Fibroblast of skin of back (primary cell): ENCODE measurements at regions not wholly inside any gene's neighbourhood (a gene's known extent, or its start where the extent isn't known, plus 50 kb on each side); places are given as distances from the start of the nearest gene placed in this dataset.
"Not testable (repeated sequence)": the region's sequence is repeated elsewhere in the genome, so short reads cannot be mapped to it uniquely, and the experiment has no call there.

Experiments used
- DNase-seq: peaks from one replicate; pipeline ENCODE4 v3.0.0-alpha.2; 2013

DNA sequence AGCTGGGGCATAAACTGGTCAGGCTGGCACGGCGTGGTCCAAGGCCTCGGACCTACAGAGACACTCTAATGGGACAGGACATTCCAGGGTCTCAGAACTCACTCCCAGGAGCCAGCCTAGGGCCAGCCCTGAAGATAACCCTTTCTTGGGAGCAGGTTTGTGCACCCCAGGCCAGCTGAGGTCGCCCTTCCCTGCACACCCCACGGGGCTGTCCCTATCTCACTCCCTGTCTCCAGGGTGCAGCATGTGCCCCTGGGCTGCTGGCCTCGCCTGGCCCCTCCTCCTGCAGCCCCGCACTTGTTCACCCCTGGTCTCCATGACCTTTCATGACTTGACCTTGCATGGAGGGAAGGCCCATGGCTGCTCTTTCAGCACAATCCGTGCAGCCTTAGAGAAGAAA lies 1321.8 kb downstream of the BRD1 start:
- DNase-seq, result no peak

DNA sequence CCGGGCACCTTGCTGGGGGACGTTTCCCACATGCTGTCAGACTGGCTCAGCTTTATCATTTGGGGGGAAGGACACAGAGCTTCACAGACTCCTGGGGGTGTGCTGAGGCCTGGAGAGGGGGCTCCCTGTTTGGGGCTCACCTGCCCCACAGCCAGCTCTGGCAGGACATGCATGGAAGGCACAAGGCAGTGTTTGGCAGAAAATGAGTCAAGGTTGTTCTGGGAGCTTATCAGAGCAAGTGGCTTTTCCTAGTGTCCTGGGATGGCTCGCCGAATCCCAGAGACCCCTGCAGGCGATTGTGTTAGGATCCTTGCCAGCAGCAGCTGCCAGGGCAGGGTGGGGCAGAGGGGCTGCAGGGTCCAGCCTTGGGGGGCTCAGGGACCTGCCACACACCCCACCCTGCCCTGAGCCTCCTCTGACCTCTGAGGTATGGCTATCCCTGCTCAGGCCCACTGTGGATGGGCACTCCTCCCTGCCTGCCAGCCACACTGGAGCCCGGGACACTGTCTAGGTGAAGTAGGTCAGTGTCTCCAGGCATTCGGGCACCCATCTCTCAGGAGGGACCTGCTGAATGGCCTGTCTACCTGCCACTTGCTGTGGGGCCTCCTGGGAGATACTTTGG lies 1323.0 kb downstream of the BRD1 start:
- DNase-seq, result no peak

DNA sequence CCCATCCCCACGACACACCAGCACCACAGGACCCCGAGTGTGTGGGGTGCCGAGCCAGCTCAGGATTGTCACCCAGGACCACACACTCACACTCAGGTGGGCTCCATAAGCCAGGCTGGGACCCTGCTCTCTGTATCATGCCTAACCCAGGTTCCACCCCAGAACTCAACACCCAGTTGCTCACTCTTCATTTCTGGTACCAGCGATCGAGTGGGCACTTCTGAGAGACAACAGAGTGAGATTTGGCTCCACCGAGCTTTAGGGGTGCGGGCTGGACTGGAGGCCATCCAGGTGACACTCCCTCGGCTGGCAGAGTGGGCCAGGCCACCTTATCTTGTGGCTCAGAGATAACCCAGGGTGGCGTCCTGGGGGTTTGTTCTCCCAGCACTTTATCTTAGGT lies 1323.8 kb downstream of the BRD1 start:
- no peak for DNase-seq

DNA sequence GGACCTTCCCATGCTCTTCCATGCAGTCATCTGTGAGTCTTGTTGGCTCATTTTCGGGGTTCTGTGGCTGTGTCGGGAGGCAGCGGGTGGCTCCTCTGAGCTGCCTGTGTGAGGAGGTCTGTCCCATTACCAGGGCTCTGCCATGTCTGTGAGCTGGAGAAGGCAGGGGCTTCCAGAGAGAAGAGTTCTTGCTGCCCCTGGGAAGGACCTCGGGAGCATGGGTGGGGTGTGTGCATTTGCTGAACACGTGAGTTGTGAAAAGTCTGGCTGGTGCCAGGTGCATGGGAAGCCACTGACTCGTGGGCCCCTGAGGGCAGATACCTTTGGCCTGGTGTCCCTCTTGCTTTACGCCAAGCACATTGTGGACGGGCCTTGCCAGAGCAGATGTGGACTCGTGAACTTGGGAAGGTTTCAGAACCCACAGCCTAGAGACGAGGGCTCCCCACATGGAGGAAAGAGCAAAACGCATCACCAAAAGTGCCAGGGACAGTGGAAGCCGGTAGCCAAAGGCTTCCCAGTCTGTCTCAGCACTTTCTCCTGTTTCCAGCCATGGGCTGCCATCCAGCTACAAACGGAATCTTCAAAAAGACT lies 1324.5 kb downstream of the BRD1 start:
- no peak for DNase-seq

DNA sequence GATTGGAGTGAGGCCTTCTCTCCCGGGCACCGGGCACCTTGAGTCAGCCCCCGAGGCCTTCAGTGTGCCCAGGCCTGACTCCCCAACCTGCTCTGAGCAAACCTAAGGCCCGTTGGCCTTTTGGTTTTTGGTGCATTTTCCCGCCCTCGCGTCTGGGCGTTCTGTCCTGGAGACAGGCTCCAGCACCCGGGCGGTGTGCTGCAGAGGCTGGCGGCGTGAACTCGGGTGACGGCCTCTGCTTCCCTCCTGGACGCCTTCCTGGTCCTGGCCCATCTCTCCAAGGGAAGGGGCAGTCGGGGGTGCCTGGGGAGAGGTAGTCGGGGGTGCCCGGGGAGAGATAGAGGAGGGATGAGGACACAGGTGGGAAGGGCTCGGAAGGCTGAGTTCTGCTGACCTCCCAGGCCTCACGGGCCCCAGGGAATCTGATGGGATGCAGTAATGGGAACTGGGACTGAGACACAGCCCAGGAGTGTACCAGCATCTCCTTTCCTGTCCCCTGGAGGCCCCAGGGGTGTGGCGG lies 1326.4 kb downstream of the BRD1 start:
- no peak for DNase-seq

DNA sequence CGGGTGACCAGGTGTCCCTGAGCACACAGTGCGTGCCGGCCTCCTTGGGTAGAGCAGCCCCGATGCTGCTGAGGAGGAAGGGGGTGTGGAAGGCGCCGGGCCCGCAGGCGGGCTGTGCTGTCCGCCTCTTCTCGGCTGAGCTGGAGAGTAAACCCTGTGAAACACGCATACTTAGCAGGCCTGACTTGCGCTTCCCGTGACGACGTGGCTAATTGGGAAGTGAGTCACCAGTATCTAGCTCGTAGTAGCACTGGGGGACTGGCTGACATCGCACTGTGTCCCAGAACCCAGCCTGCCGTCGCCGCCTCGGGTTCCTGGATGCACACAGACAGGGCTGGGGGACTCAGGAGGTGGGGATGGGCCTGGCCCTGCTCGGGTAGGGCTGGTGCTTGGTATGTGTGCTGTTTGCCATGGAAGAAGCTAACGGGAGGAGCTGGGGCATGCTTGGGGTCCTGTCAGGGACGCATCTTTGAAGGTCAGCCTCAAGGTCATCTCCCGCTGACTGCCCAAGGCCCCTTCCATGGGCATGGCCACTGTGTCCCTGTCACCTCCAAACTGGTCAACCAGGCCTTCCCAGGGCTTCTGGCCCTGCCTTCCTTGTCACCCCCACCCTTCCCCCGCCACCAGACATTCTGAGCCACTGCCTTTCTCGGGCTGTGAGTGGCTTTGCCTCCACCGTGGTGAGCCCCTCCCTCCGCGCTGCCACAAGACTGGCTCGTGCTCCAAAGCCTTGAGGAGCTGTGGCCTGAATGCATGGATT lies 1327.0 kb downstream of the BRD1 start:
- DNase-seq, result peak; percentile 87

DNA sequence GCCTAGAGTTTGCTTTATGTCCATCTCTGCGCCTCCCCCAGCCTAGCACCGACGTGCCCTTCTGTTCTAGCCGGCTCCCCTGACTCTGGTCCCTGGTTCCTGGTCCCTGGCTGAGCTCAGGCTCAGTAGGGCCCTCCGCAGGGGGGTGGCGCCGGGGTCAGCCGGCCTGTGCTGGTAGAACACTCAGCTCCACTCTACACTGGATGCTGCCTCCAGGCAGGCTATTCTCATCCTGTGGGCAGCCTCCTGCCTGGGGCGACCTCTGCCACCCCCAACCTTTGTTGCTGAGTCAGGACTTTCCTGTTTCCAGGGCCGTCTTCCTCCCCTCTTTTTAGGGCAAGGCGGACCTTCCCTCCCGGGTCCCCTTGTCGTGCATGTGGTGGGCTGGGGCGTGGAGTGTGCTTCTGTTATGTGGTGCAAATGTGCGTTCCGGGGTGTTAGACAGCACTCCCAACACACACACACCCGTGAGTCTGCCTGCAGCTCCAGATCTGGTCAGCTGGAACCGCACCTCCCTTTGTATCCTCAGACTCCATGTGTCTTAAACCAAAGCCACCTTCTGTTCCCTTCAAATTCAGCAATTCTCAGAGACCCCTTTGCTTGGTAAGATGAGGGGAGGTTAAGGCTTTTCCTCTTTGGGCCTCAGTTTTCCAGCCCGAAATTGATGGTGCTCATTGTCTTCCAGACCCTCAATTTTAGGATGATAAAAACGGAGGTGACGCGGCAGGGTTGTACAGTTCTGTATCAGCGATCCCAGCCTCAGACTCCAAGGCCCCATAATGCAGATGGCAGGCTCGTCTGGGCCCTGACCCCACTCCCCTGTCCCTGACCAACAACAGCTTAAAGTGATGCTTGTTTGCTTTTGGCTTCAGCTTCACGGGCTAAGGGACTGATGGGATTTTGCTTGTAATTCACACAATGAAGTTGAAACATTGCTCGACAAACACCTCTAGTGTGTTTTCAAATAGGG lies 1327.9 kb downstream of the BRD1 start:
- DNase-seq, result no peak

DNA sequence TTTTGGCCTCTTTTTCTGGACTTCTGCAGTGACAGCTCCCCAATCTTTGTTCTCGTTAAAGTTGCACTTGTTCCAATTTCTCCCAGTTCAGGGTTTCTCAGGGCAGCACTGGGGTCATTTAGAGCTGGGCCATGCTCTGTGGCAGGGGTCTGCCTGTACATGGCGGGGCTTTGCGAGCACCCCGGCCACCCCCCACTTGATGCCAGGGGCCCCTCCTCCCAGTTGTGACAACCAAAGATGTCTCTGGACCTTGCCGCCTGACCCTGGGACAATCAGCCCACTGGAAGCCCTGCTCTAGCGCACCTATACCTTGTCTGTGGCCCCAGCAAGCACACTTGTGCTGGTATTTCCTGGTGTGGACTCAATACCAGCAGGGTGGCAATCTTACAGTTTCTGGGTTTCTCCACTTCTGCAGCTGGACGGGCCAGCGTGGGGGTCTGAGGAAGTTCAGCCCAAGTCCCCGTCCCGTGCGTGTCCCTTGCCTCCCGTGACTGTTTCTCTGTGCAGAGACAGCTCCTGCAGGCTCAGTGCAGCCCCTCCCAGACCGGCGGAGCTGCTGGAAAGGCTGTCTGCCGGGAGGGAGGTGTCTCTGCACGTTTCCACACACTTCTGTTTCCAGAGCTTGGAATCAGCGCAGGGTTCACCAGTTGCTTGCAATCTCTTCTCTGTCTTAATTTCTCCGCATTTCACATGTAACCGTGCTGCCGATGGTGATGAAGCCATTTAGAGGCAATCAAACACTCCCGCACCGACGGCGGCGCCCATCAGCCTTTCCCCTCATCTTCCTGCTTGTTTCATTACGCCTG lies 1328.9 kb downstream of the BRD1 start:
- DNase-seq, result no peak

DNA sequence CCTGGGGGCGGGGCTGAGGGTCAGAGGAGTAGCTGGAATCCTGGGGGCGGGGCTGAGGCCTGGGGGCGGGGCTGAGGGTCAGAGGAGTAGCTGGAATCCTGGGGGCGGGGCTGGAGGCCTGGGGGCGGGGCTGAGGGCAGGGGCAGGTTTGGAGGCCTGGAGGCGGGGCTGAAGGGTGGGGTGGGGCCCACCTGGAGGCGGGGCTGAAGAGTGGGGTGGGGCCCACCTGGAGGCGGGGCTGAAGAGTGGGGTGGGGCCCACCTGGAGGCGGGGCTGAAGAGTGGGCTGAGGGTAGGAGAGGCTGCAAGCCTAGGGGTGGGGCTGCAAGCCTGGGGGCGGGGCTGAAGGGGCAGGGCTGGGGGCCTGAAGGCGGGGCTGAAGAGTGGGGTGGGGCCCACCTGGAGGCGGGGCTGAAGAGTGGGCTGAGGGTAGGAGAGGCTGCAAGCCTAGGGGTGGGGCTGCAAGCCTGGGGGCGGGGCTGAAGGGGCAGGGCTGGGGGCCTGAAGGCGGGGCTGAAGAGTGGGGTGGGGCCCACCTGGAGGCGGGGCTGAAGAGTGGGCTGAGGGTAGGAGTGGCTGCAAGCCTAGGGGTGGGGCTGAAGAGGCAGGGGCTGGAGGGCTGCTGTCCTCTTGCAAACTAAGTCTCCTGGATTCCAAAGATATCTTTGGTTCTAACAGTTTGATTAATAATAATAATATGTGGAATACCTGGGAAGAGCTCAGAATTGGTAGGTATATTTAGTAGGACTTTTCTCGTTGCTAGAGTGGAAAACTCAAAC lies 1329.7 kb downstream of the BRD1 start:
- DNase-seq, result not testable (repeated sequence)

DNA sequence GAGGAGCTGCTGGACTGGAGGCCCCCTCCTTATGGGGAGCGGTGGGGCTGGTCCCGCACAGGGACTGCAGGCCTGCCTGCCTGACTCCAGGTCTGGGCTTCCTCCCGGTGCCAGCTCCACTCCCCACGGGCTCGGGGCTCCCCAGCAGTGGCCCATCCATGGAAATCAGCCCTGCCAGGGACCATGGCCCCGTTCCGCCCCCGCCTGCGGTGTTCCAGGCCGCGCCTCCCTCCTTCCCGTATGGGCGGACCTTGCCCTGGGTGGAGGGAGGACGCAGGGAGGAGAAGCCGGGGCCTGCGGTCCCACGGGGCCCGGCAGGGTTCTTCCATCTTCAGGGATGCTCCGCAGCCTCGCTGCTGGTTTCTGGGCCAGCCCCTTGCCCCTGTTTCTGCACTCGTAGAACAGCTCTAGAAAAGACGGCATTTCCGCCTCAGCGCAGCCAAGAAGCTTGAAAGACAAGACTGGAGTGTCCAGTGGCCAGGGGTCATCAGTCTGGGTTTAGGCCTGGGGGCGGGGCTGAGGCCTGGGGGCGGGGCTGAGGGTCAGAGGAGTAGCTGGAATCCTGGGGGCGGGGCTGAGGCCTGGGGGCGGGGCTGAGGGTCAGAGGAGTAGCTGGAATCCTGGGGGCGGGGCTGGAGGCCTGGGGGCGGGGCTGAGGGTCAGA lies 1330.6 kb downstream of the BRD1 start:
- DNase-seq, result no peak

DNA sequence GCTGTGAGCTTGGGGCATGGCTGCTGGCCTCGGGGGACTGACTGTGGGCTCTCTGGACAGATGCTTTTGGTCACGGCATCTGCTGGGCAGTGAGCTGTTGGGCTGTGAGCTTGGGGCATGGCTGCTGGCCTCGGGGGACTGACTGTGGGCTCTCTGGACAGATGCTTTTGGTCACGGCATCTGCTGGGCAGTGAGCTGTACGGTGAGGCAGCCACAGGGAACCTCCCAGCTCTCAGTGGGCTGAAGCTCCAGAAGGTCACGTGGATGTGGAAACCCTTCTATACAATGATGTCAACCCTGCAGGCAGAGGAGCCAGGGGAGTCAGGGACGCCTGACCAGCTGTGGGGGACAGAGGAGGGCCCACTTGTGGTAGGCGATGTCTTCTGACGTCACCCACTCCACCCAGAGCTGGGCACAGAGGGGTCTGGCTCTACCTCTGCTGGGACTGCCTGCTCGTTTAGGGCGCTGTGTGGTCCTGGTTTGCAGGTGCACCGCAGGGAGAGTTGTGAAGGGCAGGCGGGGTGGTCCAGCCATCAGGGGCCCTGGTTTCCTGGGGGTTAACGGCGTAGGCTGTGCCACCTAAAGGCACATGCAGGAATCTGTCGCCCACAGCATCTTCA lies 1331.3 kb downstream of the BRD1 start:
- DNase-seq, result no peak

DNA sequence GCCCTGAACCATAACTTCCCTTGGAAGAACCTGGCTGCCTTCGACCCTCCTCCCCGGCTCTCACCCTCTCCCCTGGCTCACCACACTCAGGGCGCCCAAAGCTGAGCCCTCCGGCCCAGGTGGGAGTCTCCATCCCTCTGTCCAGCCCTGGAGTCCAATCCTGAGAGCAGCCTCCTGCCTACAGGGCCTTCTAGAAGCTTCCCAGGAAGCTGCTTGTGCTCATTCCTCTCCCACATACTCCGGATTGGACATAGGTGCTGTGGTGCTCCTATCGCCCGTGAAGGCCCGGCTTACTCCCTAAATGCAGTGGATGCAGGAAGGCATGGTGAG lies 1332.0 kb downstream of the BRD1 start:
- DNase-seq, result no peak

DNA sequence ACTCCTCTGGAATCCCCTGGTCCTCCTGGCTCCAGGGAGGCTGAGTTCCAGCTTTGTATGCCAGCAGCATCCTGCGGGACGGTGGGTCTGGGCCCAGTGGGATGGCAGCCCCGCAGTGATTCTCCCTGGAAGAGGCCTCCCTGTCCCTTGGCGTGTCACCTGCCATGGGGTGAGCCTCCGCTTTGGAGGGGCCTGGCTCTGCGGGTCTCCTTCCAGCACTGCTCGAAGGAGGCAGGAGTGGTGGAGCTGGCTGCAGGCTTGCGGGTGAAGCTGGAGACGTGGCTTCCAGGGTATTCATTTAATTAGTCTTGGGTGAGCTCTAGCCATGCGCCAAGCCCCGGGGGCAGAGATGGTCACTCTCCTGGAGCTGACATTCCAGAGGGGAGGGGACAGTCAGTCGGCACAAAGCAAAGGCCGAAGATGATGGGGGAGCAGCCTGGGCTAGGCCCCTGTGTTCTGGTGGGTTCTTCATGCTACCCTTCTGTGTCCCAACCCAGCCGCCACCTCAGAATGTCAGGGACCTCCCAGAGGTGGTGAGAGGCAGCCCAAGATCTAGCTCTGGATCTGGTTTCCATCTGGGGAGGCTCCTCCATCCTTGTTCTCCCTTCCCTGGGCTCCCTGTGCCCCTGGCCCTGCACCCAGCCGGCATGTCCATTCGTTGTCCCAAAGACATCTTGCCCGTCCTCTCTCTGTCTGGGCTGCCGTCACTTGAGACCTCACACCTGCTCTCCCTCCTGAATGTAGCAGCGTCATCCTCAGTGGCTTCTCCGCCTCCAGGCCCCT lies 1332.5 kb downstream of the BRD1 start:
- no peak for DNase-seq

DNA sequence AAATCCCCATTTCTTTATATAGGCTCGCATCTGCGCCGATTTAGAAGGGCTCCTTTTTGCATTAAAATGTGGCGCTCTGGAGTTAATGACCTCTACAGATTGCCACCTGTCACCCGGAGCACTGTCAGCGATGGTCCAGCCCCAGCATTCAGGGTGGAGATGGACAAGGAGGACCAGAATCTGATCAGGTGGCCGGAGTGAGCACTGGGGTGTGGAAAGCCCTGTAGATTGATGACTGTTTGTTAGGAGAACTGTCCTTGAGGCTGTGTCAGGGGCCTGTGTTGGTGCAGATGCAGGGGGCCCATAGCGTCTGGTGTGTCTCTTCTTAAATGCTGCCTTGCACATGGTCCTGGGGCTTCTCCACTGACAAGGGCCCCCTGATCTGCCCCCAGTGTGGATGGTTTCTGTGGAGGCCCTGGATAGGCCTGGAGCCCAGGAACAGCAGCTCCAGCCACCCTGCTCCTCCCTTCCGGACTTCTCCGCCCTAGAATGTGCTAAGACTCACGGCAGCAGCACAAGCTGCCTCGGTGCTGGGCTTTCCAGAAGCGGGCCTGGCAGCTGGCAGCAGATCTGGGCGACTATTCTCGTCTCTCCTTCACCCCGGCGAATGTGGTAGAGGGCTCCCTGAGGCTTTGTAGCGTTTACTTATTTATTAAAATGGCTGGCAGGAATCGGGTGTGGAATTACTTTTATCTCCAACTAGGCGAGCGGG lies 1333.3 kb downstream of the BRD1 start:
- DNase-seq, result no peak

DNA sequence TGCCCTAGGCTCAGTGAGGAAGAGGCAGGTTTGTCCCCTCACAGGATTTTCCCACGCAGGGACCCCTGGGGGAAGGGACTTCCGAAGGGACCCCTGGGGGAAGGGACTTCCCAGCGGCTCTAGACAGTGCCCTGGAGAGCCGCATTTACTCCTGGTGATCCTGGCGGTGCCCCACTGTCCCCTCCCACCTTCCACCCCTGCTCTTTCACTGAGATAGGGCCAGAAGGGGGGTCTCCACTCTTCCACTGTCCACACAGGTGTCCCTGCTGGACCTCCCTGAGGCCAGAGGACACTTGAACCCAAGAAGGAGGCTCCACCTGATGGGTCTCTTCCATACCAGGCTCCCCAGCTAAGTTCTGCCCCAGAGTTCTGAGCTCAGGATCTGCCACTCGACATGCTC lies 1333.9 kb downstream of the BRD1 start:
- DNase-seq, result no peak

DNA sequence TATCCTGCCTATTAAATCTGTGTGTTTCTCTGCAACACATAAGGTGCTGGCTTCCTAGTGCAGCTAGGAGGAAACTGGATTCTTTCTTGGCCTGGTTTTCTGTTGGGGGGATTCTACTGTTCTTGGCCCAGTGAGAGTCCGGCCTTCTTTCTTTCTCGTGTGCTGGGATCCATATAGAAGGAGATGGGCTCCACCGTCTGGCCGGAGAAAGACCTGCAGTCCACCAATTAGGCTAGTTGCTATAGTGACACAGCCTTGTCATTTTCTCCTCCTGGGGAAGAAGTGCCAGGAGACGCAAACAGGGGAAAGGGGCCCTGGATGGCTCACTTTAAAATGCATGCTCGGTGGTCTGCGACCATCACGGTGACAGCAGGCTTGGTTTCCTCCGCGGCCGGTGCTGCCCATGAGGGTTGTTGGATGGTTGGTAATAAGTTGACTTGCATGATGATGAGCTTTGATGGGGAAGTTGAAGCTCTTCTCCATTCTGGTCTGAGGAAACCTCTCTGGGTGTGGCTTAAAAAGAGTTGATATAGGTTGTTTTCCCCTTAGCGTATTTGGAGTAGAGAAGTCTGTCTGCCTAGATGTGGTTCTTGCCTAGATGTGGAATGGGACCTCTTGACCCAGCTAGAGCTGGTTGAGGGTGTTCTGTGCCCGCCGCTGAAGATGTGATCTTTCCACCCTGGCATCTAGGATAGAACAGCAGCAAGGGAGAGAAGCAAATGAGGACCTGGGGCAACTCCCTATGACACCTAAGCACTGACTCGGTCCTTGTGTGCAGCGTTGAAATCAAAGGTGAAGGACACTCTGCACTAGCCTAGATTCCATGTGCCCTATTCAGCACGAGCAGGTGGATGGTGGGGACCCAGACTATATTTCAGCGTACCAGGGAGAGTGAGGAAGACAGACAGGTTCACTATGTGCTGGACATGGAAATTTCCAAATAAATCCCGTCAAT lies 1335.0 kb downstream of the BRD1 start:
- peak; percentile 87 for DNase-seq

DNA sequence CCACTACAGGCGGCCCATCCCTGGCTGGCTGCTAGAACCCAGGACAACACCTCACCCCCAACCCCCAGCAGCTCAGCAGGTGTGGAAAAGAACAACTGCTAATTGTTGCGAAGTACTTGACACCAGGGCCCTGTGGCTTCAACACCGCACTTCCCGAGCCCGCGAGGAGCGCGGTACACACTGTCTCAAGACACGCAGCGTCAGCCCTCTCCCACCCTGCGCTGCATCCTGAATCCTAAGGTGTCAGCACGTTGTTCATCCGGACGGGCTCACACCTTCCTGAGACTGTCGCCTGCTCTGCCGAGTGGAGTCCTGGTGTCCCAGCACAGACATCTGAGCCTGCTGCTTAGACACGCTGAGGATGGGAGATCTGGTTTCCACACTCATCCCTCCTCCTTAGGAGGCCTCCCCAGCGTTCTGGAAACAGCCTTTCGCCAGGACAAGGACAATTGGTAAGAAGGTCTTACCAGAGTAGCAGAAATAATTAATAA lies 1336.2 kb downstream of the BRD1 start:
- DNase-seq, result peak; percentile 64
